ENCODE measurements at regions not wholly inside any gene's neighbourhood (a gene's known extent, or its start where the extent isn't known, plus 50 kb on each side); places are given as distances from the start of the nearest gene placed in this dataset.

DNA sequence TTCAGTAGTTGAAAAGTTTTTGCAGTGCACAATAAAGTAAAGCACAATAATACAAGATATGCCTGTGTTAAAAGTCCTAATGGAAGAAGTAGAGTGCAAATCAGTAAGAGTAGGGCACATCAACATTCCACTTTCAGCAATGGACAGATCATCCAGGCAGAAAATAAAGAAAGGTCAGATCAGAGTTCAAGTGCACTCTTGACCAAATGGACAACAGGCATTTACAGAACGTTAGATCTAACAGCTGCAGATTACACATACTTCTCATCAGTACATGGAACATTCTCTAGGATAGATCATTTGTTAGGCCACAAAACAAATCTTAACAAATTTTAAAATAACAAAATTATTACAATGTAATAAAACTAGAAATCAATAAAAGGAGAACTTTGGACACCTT, 1373.5 kb upstream of the PABPC4L start:
- no peak for DNase-seq
- intact Hi-C loops (cut with DNase I; ENCODE audit: low total_unique reads) = no loop called here
- Histone ChIP-seq H3K4me1 (no peaks in the 10 kb centered on the region), H3K9me3 (no peaks in the 10 kb centered on the region), H3K36me3 (no peaks in the 10 kb centered on the region), H3K4me3 (no peak overlapping the region), H3K27me3 (no peaks in the 10 kb centered on the region), H3K27ac (no peak overlapping the region)
- no peak for TF ChIP-seq POLR2A (IDR thresholded peaks at IDR 0.05)
- TF ChIP-seq CTCF (IDR thresholded peaks at IDR 0.05) = no peak

- no peak for TF ChIP-seq POLR2A (IDR thresholded peaks at IDR 0.05)
- DNase-seq = no peak
- H3K36me3 ChIP-seq = no peaks in the 10 kb centered on the region
- no peak overlapping the region for H3K27ac ChIP-seq
- H3K4me3 ChIP-seq = no peak overlapping the region
- H3K9me3 ChIP-seq = no peaks in the 10 kb centered on the region
- intact Hi-C loops (cut with DNase I; ENCODE audit: low total_unique reads) = no loop called here
- no peaks in the 10 kb centered on the region for H3K27me3 ChIP-seq
- H3K4me1 ChIP-seq = no peaks in the 10 kb centered on the region
Measured at GRCh38 chr4:135573251-135573650, 1371.7 kb upstream of the PABPC4L start.

- TF ChIP-seq CTCF (IDR thresholded peaks at IDR 0.05) (no peak), POLR2A (IDR thresholded peaks at IDR 0.05) (no peak)
- H3K9me3 ChIP-seq = no peaks in the 10 kb centered on the region
- H3K36me3 ChIP-seq = no peaks in the 10 kb centered on the region
- no peak overlapping the region for H3K4me3 ChIP-seq
- H3K27me3 ChIP-seq = no peaks in the 10 kb centered on the region
- H3K27ac ChIP-seq = no peak overlapping the region
- H3K4me1 ChIP-seq = no peaks in the 10 kb centered on the region
- no peak for DNase-seq
- intact Hi-C loops (cut with DNase I; ENCODE audit: low total_unique reads) = no loop called here
Measured at GRCh38 chr4:135564090-135564489, 1362.5 kb upstream of the PABPC4L start.

- intact Hi-C loops (cut with DNase I; ENCODE audit: low total_unique reads) = no loop called here
- Histone ChIP-seq H3K36me3 (no peaks in the 10 kb centered on the region), H3K9me3 (no peaks in the 10 kb centered on the region), H3K27ac (no peak overlapping the region), H3K4me3 (no peak overlapping the region), H3K27me3 (no peaks in the 10 kb centered on the region), H3K4me1 (no peaks in the 10 kb centered on the region)
- no peak for DNase-seq
- TF ChIP-seq CTCF (IDR thresholded peaks at IDR 0.05) = no peak
- no peak for TF ChIP-seq POLR2A (IDR thresholded peaks at IDR 0.05)
Measured at GRCh38 chr4:135553213-135553612, 1351.6 kb upstream of the PABPC4L start.

DNA sequence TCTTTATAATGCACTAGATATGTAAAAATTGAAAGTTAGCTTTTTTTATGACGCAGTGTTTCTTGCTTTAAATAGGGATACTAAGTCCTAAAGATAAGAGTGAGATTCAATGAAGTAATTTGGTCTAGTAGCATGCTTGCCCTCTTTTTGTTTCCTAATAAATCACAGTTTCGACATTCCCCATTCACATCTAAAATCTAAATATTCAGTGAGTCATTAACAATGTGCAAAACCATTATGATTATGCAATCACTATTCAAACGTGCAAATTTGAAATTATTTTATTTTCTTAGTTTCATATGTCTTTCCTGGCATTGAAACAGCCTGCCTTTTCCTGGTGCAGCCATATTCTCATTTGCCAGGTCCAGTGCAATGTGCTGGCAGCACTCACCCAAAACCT, 1350.5 kb upstream of the PABPC4L start:
- no peak overlapping the region for H3K4me3 ChIP-seq

More for the DNA sequence above, 1350.5 kb upstream of the PABPC4L start:
- Histone ChIP-seq H3K9me3 (no peaks in the 10 kb centered on the region), H3K27me3 (no peaks in the 10 kb centered on the region), H3K27ac (no peak overlapping the region), H3K36me3 (no peaks in the 10 kb centered on the region), H3K4me1 (no peaks in the 10 kb centered on the region)
- TF ChIP-seq CTCF (IDR thresholded peaks at IDR 0.05) (no peak), POLR2A (IDR thresholded peaks at IDR 0.05) (no peak)
- intact Hi-C loops (cut with DNase I; ENCODE audit: low total_unique reads) = no loop called here
- DNase-seq = no peak
